Keratinocyte (primary cell): ENCODE measurements at regions not wholly inside any gene's neighbourhood (a gene's known extent, or its start where the extent isn't known, plus 50 kb on each side); places are given as distances from the start of the nearest gene placed in this dataset.

Experiments used
- DNase-seq: peaks from one replicate; pipeline ENCODE4 v3.0.0-alpha.2; 2011; ENCODE audit warnings: low read depth, missing footprints, low spot score
- FAIRE-seq: peaks from 2 replicates; lab custom pipeline; 2011; peaks lifted over from hg19 to GRCh38; lab: Jason Lieb, UNC
- H2AFZ ChIP-seq: 2 replicates; pipeline ENCODE4 v1.6.0; 2012; ENCODE audit warnings: low read length, control low read depth, inconsistent platforms; ENCODE audit not compliant: control insufficient read depth
- H3K27ac ChIP-seq: 2 replicates; pipeline ENCODE4 v1.5.1; 2011; ENCODE audit warnings: low read length; ENCODE audit not compliant: control insufficient read depth, insufficient read depth
- H3K27me3 ChIP-seq: 3 replicates; pipeline ENCODE4 v1.6.0; 2011; ENCODE audit warnings: low read length; ENCODE audit not compliant: control insufficient read depth, insufficient read depth; ENCODE audit errors: extremely low read depth
- H3K36me3 ChIP-seq, 2 experiments: 2 replicates in 1 of 2; 3 replicates in 1 of 2; pipeline ENCODE4 v1.5.1; 2011; ENCODE audit warnings: low read length in 2 of 2, mild to moderate bottlenecking in 1 of 2; ENCODE audit not compliant: control insufficient read depth in 2 of 2, insufficient read depth in 2 of 2; ENCODE audit errors: extremely low read depth in 1 of 2
- H3K4me1 ChIP-seq: 3 replicates; pipeline ENCODE4 v1.5.1; 2011; ENCODE audit warnings: low read length; ENCODE audit not compliant: control insufficient read depth, insufficient read depth; ENCODE audit errors: extremely low read depth
- H3K4me2 ChIP-seq: 3 replicates; pipeline ENCODE4 v1.6.0; 2011; ENCODE audit warnings: low read depth, low read length; ENCODE audit not compliant: control insufficient read depth, insufficient read depth; ENCODE audit errors: extremely low read depth
- H3K4me3 ChIP-seq, 3 experiments: fragments of 200-600 bp in 1 of 3; sonication (generic) in 1 of 3; 2 replicates in 2 of 3; 3 replicates in 1 of 3; pipeline ENCODE4 v1.5.1; 2011 to 2016; ENCODE audit warnings: low read length in 3 of 3, mild to moderate bottlenecking in 3 of 3, control low read depth in 2 of 3, inconsistent platforms in 1 of 3, low read depth in 1 of 3, mixed read lengths in 1 of 3, mixed run types in 1 of 3, moderate library complexity in 1 of 3; ENCODE audit not compliant: control insufficient read depth in 2 of 3, insufficient read depth in 2 of 3; ENCODE audit errors: extremely low read depth in 1 of 3
- H3K79me2 ChIP-seq: 2 replicates; pipeline ENCODE4 v1.6.0; 2012; ENCODE audit warnings: low read length; ENCODE audit not compliant: control insufficient read depth, insufficient read depth
- H3K9ac ChIP-seq: 3 replicates; pipeline ENCODE4 v1.6.0; 2011; ENCODE audit warnings: low read length; ENCODE audit not compliant: control insufficient read depth, insufficient read depth; ENCODE audit errors: extremely low read depth
- H3K9me1 ChIP-seq: 3 replicates; pipeline ENCODE4 v1.6.0; 2011; ENCODE audit warnings: low read length; ENCODE audit not compliant: control insufficient read depth, insufficient read depth; ENCODE audit errors: extremely low read depth
- H3K9me3 ChIP-seq: 2 replicates; pipeline ENCODE4 v1.5.1; 2012; ENCODE audit warnings: low read depth, low read length; ENCODE audit not compliant: control insufficient read depth
- H4K20me1 ChIP-seq: 3 replicates; pipeline ENCODE4 v1.6.0; 2011; ENCODE audit warnings: low read length; ENCODE audit not compliant: control insufficient read depth, insufficient read depth; ENCODE audit errors: extremely low read depth
- CTCF ChIP-seq, 3 experiments: IDR thresholded peaks in 1 of 3; conservative IDR thresholded peaks in 1 of 3; optimal IDR thresholded peaks in 1 of 3; 2 replicates in 2 of 3; 3 replicates in 1 of 3; pipeline versions ENCODE3 to v1.5.1; 2011; ENCODE audit warnings: low read length in 3 of 3, mild to moderate bottlenecking in 3 of 3, moderate library complexity in 2 of 3, control low read depth in 1 of 3, inconsistent platforms in 1 of 3; ENCODE audit not compliant: insufficient read depth in 2 of 3; ENCODE audit errors: extremely low read depth in 1 of 3
- EZH2 ChIP-seq: IDR thresholded peaks from one replicate; pipeline ENCODE4 v1.6.1; 2012; ENCODE audit warnings: inconsistent platforms, mild to moderate bottlenecking, low read length, moderate library complexity
- dilution Hi-C: fragments of 300-500 bp; cut with MboI; formaldehyde crosslinking; loops from one replicate; pipeline ENCODE4 v1.7.0; 2020; ENCODE audit warnings: low sequenced_read_pairs; ENCODE audit not compliant: extremely low pct_ligation_motif_present

GRCh38 chr6:133128191-133128590 is 113.0 kb upstream of the EYA4 start:
- no peaks in the 10 kb centered on the region for H3K79me2 ChIP-seq
- no peak overlapping the region for H3K9ac ChIP-seq
- no peaks in the 10 kb centered on the region for H3K9me1 ChIP-seq
- no peak overlapping the region for H3K4me2 ChIP-seq
- FAIRE-seq (no peak), DNase-seq (no peak)
- H3K4me1 ChIP-seq: peaks cover 15% of the 10 kb centered on the region
- H3K4me3 ChIP-seq: no peak overlapping the region
- H3K9me3 ChIP-seq: no peaks in the 10 kb centered on the region
- dilution Hi-C loops: no loop called here
- no peak overlapping the region for H3K27ac ChIP-seq
- TF ChIP-seq EZH2: no peak
- TF ChIP-seq CTCF (optimal IDR thresholded peaks at IDR 0.05 in 1 of 3, IDR thresholded peaks at IDR 0.05 in 1 of 3, conservative IDR thresholded peaks at IDR 0.05 in 1 of 3; ENCODE audit: extremely low read depth in 1 of 3, insufficient read depth in 2 of 3, low read length in 3 of 3): no peak
- H2AFZ ChIP-seq: no peak overlapping the region
- no peaks in the 10 kb centered on the region for H3K36me3 ChIP-seq
- no peaks in the 10 kb centered on the region for H4K20me1 ChIP-seq
- H3K27me3 ChIP-seq: no peaks in the 10 kb centered on the region

GRCh38 chr6:133129556-133129955 is 111.6 kb upstream of the EYA4 start:
- no peak for TF ChIP-seq CTCF (optimal IDR thresholded peaks at IDR 0.05 in 1 of 3, IDR thresholded peaks at IDR 0.05 in 1 of 3, conservative IDR thresholded peaks at IDR 0.05 in 1 of 3; ENCODE audit: extremely low read depth in 1 of 3, insufficient read depth in 2 of 3, low read length in 3 of 3)
- TF ChIP-seq EZH2: no peak
- DNase-seq: no peak
- H3K27ac ChIP-seq: no peak overlapping the region
- H3K79me2 ChIP-seq: no peaks in the 10 kb centered on the region
- H3K9me3 ChIP-seq: no peaks in the 10 kb centered on the region
- FAIRE-seq: no peak
- dilution Hi-C loops: no loop called here
- no peak overlapping the region for H3K4me2 ChIP-seq
- H2AFZ ChIP-seq: no peak overlapping the region
- no peak overlapping the region for H3K4me3 ChIP-seq
- H3K9me1 ChIP-seq: no peaks in the 10 kb centered on the region
- no peaks in the 10 kb centered on the region for H3K27me3 ChIP-seq
- peaks cover 15% of the 10 kb centered on the region for H3K4me1 ChIP-seq
- no peaks in the 10 kb centered on the region for H3K36me3 ChIP-seq
- H3K9ac ChIP-seq: no peak overlapping the region
- no peaks in the 10 kb centered on the region for H4K20me1 ChIP-seq
